ENCODE measurements at regions not wholly inside any gene's neighbourhood (a gene's known extent, or its start where the extent isn't known, plus 50 kb on each side); places are given as distances from the start of the nearest gene placed in this dataset.

GRCh38 chr13:56332671-56333070 lies 808.0 kb upstream of the PRR20A start:
- TF ChIP-seq PAX5 (IDR thresholded peaks at IDR 0.05; ENCODE audit: insufficient read depth, low read length, severe bottlenecking) (no peak), POU2F2 (IDR thresholded peaks at IDR 0.05; ENCODE audit: low read depth, low read length) (no peak), POLR2AphosphoS5 (IDR thresholded peaks at IDR 0.05; ENCODE audit: low read depth, low read length) (no peak), SPI1 (IDR thresholded peaks at IDR 0.05; ENCODE audit: low read depth, low read length) (no peak), TAF1 (IDR thresholded peaks at IDR 0.05; ENCODE audit: low read depth, low read length) (no peak), POLR2A (IDR thresholded peaks at IDR 0.05; ENCODE audit: low read depth, low read length) (no peak)
- DNase-seq (ENCODE audit: insufficient read length, low spot score) (no peak), FAIRE-seq (no peak)

DNA sequence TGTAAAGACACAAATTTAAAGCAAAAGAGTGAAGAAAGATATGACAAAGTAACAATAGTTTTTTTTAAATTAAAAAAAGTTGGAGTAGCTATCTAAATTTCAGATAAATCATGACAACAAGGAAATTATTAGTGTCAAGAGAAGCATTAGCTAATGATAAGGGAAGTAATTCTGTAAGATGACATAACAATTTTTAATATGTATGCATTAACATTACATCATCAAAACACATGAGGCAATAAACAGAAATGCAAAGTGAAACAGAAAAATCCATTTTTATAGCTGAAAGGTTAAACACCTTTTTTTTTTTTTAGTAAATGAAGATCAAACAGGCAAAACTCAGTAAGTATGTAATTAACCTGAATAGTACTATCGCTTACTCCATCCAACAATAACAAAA lies 804.9 kb upstream of the PRR20A start:
- DNase-seq (ENCODE audit: insufficient read length, low spot score) = no peak
- no peak for FAIRE-seq
- TF ChIP-seq POLR2A (IDR thresholded peaks at IDR 0.05; ENCODE audit: low read depth, low read length) (no peak), POLR2AphosphoS5 (IDR thresholded peaks at IDR 0.05; ENCODE audit: low read depth, low read length) (no peak), SPI1 (IDR thresholded peaks at IDR 0.05; ENCODE audit: low read depth, low read length) (no peak), TAF1 (IDR thresholded peaks at IDR 0.05; ENCODE audit: low read depth, low read length) (no peak), POU2F2 (IDR thresholded peaks at IDR 0.05; ENCODE audit: low read depth, low read length) (no peak), PAX5 (IDR thresholded peaks at IDR 0.05; ENCODE audit: insufficient read depth, low read length, severe bottlenecking) (no peak)

- no peak for TF ChIP-seq PAX5 (IDR thresholded peaks at IDR 0.05; ENCODE audit: insufficient read depth, low read length, severe bottlenecking)
- TF ChIP-seq POLR2A (IDR thresholded peaks at IDR 0.05; ENCODE audit: low read depth, low read length) = no peak
- no peak for TF ChIP-seq SPI1 (IDR thresholded peaks at IDR 0.05; ENCODE audit: low read depth, low read length)
- TF ChIP-seq POU2F2 (IDR thresholded peaks at IDR 0.05; ENCODE audit: low read depth, low read length) = no peak
- TF ChIP-seq POLR2AphosphoS5 (IDR thresholded peaks at IDR 0.05; ENCODE audit: low read depth, low read length) = no peak
- no peak for TF ChIP-seq TAF1 (IDR thresholded peaks at IDR 0.05; ENCODE audit: low read depth, low read length)
- no peak for FAIRE-seq
- no peak for DNase-seq (ENCODE audit: insufficient read length, low spot score)
Observed at GRCh38 chr13:56338421-56338820, 802.3 kb upstream of the PRR20A start.

DNA sequence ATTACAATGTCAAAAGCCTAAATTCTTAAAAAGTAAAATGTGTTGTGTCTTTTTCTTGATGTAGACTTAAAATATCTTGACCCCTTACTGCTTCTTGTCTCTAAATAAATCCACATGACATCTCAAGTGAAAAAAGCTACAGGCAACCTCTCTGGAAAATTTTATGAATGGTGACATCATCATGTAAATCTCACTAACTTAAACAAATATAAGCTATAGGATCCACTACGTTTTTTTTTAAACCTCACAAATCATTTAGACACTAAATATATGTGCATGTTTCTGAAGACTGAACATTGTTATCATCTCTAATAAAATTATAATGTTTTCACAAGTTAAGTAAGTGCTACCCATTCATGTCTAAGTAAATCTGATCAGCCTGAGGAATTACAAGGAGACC lies 793.7 kb upstream of the PRR20A start:
- DNase-seq (ENCODE audit: insufficient read length, low spot score) (no peak), FAIRE-seq (no peak)
- no peak for TF ChIP-seq POLR2AphosphoS5 (IDR thresholded peaks at IDR 0.05; ENCODE audit: low read depth, low read length)
- no peak for TF ChIP-seq SPI1 (IDR thresholded peaks at IDR 0.05; ENCODE audit: low read depth, low read length)
- TF ChIP-seq POLR2A (IDR thresholded peaks at IDR 0.05; ENCODE audit: low read depth, low read length) = no peak
- TF ChIP-seq PAX5 (IDR thresholded peaks at IDR 0.05; ENCODE audit: insufficient read depth, low read length, severe bottlenecking) = no peak
- no peak for TF ChIP-seq TAF1 (IDR thresholded peaks at IDR 0.05; ENCODE audit: low read depth, low read length)
- TF ChIP-seq POU2F2 (IDR thresholded peaks at IDR 0.05; ENCODE audit: low read depth, low read length) = no peak

GRCh38 chr13:56349866-56350265 lies 790.9 kb upstream of the PRR20A start:
- TF ChIP-seq SPI1 (IDR thresholded peaks at IDR 0.05; ENCODE audit: low read depth, low read length) (no peak), TAF1 (IDR thresholded peaks at IDR 0.05; ENCODE audit: low read depth, low read length) (no peak), POLR2A (IDR thresholded peaks at IDR 0.05; ENCODE audit: low read depth, low read length) (no peak), POLR2AphosphoS5 (IDR thresholded peaks at IDR 0.05; ENCODE audit: low read depth, low read length) (no peak), PAX5 (IDR thresholded peaks at IDR 0.05; ENCODE audit: insufficient read depth, low read length, severe bottlenecking) (no peak), POU2F2 (IDR thresholded peaks at IDR 0.05; ENCODE audit: low read depth, low read length) (no peak)
- FAIRE-seq (no peak), DNase-seq (ENCODE audit: insufficient read length, low spot score) (no peak)

- no peak for TF ChIP-seq SPI1 (IDR thresholded peaks at IDR 0.05; ENCODE audit: low read depth, low read length)
- TF ChIP-seq TAF1 (IDR thresholded peaks at IDR 0.05; ENCODE audit: low read depth, low read length) = no peak
- TF ChIP-seq POU2F2 (IDR thresholded peaks at IDR 0.05; ENCODE audit: low read depth, low read length) = no peak
- TF ChIP-seq POLR2A (IDR thresholded peaks at IDR 0.05; ENCODE audit: low read depth, low read length) = no peak
- TF ChIP-seq PAX5 (IDR thresholded peaks at IDR 0.05; ENCODE audit: insufficient read depth, low read length, severe bottlenecking) = no peak
- no peak for TF ChIP-seq POLR2AphosphoS5 (IDR thresholded peaks at IDR 0.05; ENCODE audit: low read depth, low read length)
- FAIRE-seq = no peak
- DNase-seq (ENCODE audit: insufficient read length, low spot score) = no peak
Observed at GRCh38 chr13:56351041-56351440, 789.7 kb upstream of the PRR20A start.

DNA sequence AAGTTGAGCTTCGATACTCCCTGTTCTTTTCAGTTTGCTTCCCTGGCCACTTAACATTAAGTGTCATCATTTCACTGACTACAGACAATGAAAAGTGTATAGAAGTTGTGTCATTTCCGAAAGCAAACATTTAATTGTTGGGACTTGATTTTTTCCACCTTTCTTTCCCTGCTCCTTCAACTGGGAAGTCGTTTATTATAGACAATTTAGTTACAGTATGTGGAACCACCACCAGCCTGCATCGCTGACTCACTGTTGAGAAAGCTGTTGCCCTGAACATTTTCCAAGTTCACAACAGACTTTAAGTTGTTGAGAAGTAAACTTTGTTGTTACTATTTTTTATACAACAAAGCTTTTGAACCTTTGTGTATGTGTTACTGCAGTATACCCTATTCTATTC lies 788.4 kb upstream of the PRR20A start:
- no peak for TF ChIP-seq POLR2AphosphoS5 (IDR thresholded peaks at IDR 0.05; ENCODE audit: low read depth, low read length)
- TF ChIP-seq POLR2A (IDR thresholded peaks at IDR 0.05; ENCODE audit: low read depth, low read length) = no peak
- TF ChIP-seq PAX5 (IDR thresholded peaks at IDR 0.05; ENCODE audit: insufficient read depth, low read length, severe bottlenecking) = no peak
- FAIRE-seq (no peak), DNase-seq (ENCODE audit: insufficient read length, low spot score) (no peak)

GRCh38 chr13:56352901-56353300 lies 787.8 kb upstream of the PRR20A start:
- no peak for TF ChIP-seq POLR2A (IDR thresholded peaks at IDR 0.05; ENCODE audit: low read depth, low read length)
- TF ChIP-seq TAF1 (IDR thresholded peaks at IDR 0.05; ENCODE audit: low read depth, low read length) = no peak
- TF ChIP-seq POLR2AphosphoS5 (IDR thresholded peaks at IDR 0.05; ENCODE audit: low read depth, low read length) = no peak
- TF ChIP-seq POU2F2 (IDR thresholded peaks at IDR 0.05; ENCODE audit: low read depth, low read length) = no peak
- no peak for FAIRE-seq
- DNase-seq (ENCODE audit: insufficient read length, low spot score) = no peak

GRCh38 chr13:56356690-56357089 lies 784.0 kb upstream of the PRR20A start:
- no peak for DNase-seq (ENCODE audit: insufficient read length, low spot score)
- no peak for TF ChIP-seq TAF1 (IDR thresholded peaks at IDR 0.05; ENCODE audit: low read depth, low read length)
- no peak for TF ChIP-seq POLR2A (IDR thresholded peaks at IDR 0.05; ENCODE audit: low read depth, low read length)
- no peak for TF ChIP-seq SPI1 (IDR thresholded peaks at IDR 0.05; ENCODE audit: low read depth, low read length)
- TF ChIP-seq POU2F2 (IDR thresholded peaks at IDR 0.05; ENCODE audit: low read depth, low read length) = no peak
- no peak for TF ChIP-seq PAX5 (IDR thresholded peaks at IDR 0.05; ENCODE audit: insufficient read depth, low read length, severe bottlenecking)
- no peak for TF ChIP-seq POLR2AphosphoS5 (IDR thresholded peaks at IDR 0.05; ENCODE audit: low read depth, low read length)
- FAIRE-seq = no peak

GRCh38 chr13:56378566-56378965 lies 762.2 kb upstream of the PRR20A start:
- DNase-seq (ENCODE audit: insufficient read length, low spot score) (no peak), FAIRE-seq (no peak)
- TF ChIP-seq POLR2A (IDR thresholded peaks at IDR 0.05; ENCODE audit: low read depth, low read length) (no peak), PAX5 (IDR thresholded peaks at IDR 0.05; ENCODE audit: insufficient read depth, low read length, severe bottlenecking) (no peak), SPI1 (IDR thresholded peaks at IDR 0.05; ENCODE audit: low read depth, low read length) (no peak), POU2F2 (IDR thresholded peaks at IDR 0.05; ENCODE audit: low read depth, low read length) (no peak), TAF1 (IDR thresholded peaks at IDR 0.05; ENCODE audit: low read depth, low read length) (no peak), POLR2AphosphoS5 (IDR thresholded peaks at IDR 0.05; ENCODE audit: low read depth, low read length) (no peak)
